KMS-11 (cell line): ENCODE measurements at regions not wholly inside any gene's neighbourhood (a gene's known extent, or its start where the extent isn't known, plus 50 kb on each side); places are given as distances from the start of the nearest gene placed in this dataset.

Experiments used
- H2AFZ ChIP-seq: fragments of 200-600 bp; sonication (generic); 2 replicates; pipeline ENCODE4 v1.6.1; 2016; ENCODE audit warnings: antibody characterized with exemption, mixed run types, low read depth
- H3K27ac ChIP-seq: fragments of 200-600 bp; sonication (generic); 2 replicates; pipeline ENCODE4 v1.6.1; 2016; ENCODE audit warnings: mild to moderate bottlenecking, mixed run types
- H3K27me3 ChIP-seq: fragments of 200-600 bp; sonication (generic); 2 replicates; pipeline ENCODE4 v1.6.1; 2017; ENCODE audit warnings: mild to moderate bottlenecking, low read depth, mixed run types, moderate library complexity; ENCODE audit not compliant: insufficient read depth
- H3K36me3 ChIP-seq: fragments of 200-600 bp; sonication (generic); 2 replicates; pipeline ENCODE4 v1.6.1; 2017; ENCODE audit warnings: mild to moderate bottlenecking, mixed run types; ENCODE audit not compliant: insufficient read depth
- H3K4me1 ChIP-seq: fragments of 200-600 bp; sonication (generic); 2 replicates; pipeline ENCODE4 v1.6.1; 2016; ENCODE audit warnings: mild to moderate bottlenecking, low read depth, mixed run types; ENCODE audit not compliant: poor library complexity, severe bottlenecking
- H3K4me2 ChIP-seq: fragments of 200-600 bp; sonication (generic); 2 replicates; pipeline ENCODE4 v1.7.0; 2016; ENCODE audit warnings: mild to moderate bottlenecking, mixed run types
- H3K4me3 ChIP-seq: fragments of 200-600 bp; sonication (generic); IDR thresholded peaks from 2 replicates; pipeline ENCODE4 v1.6.1; 2017; ENCODE audit warnings: low read depth, low read length, mixed read lengths; ENCODE audit not compliant: insufficient read depth
- H3K79me2 ChIP-seq: fragments of 200-600 bp; sonication (generic); 2 replicates; pipeline ENCODE4 v1.6.1; 2016; ENCODE audit warnings: low read depth, mixed run types; ENCODE audit not compliant: insufficient read depth
- H3K9ac ChIP-seq: fragments of 200-600 bp; sonication (generic); 2 replicates; pipeline ENCODE4 v1.6.1; 2016; ENCODE audit warnings: mild to moderate bottlenecking, mixed run types
- H4K20me1 ChIP-seq: fragments of 200-600 bp; sonication (generic); 2 replicates; pipeline ENCODE4 v1.6.1; 2016; ENCODE audit warnings: mild to moderate bottlenecking, mixed run types; ENCODE audit not compliant: insufficient read depth
- TF ChIP-seq, protein P1 (sequence below): fragments of 200-600 bp; sonication (generic); conservative IDR thresholded peaks from 2 replicates; pipeline ENCODE4 v1.6.1; 2017; ENCODE audit warnings: low read depth, mild to moderate bottlenecking, antibody characterized with exemption, low read length, moderate library complexity, mixed read lengths

DNA sequence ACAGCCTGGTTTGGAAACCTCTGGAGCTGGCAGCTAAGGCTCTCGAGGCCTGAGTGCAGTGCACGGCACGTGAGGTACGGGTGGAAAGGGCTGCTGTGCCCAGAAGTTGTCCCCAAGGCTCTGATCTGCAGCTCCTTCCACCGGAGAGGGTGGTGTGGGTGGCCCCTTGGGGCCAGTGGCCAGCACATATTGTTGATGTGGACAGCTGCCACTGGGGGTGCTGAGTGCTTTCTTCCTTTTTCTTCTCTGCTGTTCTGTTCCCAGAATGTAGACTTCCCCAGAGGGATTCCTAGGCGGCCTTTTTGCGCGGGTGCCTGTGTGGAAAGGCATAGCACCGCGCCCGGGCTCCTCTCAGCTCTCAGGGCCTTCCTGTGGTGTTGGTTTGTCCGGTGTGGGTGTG lies 1476.5 kb downstream of the TBC1D22A start:
- Histone ChIP-seq H3K36me3 (no peaks in the 10 kb centered on the region), H3K27me3 (no peaks in the 10 kb centered on the region), H4K20me1 (no peaks in the 10 kb centered on the region), H3K9ac (no peak overlapping the region), H2AFZ (no peak overlapping the region), H3K4me2 (no peak overlapping the region), H3K79me2 (no peaks in the 10 kb centered on the region), H3K4me3 (no peak overlapping the region), H3K27ac (no peak overlapping the region), H3K4me1 (no peaks in the 10 kb centered on the region)
- TF ChIP-seq, protein P1, sequence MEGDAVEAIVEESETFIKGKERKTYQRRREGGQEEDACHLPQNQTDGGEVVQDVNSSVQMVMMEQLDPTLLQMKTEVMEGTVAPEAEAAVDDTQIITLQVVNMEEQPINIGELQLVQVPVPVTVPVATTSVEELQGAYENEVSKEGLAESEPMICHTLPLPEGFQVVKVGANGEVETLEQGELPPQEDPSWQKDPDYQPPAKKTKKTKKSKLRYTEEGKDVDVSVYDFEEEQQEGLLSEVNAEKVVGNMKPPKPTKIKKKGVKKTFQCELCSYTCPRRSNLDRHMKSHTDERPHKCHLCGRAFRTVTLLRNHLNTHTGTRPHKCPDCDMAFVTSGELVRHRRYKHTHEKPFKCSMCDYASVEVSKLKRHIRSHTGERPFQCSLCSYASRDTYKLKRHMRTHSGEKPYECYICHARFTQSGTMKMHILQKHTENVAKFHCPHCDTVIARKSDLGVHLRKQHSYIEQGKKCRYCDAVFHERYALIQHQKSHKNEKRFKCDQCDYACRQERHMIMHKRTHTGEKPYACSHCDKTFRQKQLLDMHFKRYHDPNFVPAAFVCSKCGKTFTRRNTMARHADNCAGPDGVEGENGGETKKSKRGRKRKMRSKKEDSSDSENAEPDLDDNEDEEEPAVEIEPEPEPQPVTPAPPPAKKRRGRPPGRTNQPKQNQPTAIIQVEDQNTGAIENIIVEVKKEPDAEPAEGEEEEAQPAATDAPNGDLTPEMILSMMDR, result no peak

DNA sequence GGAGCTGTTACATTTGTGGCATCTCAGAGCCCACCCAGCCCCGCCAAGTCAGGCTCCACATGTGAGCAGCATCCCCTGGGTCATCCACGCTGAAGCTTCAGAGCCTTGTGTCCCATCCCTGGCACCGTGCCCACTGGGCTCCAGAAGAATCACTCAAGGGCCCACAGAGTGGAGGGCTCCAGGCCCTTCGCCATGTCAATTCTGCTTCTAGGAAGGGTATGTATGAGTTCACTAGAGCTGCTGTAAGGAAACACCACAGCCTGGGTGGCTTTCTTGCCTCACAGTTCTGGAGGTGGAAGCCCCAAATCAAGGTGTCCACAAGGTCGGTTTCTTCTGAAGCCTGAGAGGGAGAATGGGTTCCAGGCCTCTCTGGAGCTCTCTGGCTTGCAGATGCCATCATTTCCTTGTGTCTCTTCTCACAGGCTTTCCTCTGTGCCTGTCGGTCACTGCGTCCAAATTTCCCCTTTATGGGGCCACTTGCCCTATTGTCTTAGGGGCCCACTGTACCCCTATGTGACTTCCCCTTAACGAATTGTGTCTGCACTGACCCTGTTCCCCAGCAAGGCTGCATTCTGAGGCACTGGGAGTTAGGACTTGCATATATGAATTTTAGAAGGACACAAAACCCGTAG lies 1476.0 kb downstream of the TBC1D22A start:
- Histone ChIP-seq H3K79me2 (no peaks in the 10 kb centered on the region), H3K9ac (no peak overlapping the region), H2AFZ (no peak overlapping the region), H3K4me2 (no peak overlapping the region), H3K27ac (no peak overlapping the region), H3K4me3 (no peak overlapping the region), H4K20me1 (no peaks in the 10 kb centered on the region), H3K4me1 (no peaks in the 10 kb centered on the region), H3K36me3 (no peaks in the 10 kb centered on the region), H3K27me3 (no peaks in the 10 kb centered on the region)
- TF ChIP-seq, protein P1, result no peak

DNA sequence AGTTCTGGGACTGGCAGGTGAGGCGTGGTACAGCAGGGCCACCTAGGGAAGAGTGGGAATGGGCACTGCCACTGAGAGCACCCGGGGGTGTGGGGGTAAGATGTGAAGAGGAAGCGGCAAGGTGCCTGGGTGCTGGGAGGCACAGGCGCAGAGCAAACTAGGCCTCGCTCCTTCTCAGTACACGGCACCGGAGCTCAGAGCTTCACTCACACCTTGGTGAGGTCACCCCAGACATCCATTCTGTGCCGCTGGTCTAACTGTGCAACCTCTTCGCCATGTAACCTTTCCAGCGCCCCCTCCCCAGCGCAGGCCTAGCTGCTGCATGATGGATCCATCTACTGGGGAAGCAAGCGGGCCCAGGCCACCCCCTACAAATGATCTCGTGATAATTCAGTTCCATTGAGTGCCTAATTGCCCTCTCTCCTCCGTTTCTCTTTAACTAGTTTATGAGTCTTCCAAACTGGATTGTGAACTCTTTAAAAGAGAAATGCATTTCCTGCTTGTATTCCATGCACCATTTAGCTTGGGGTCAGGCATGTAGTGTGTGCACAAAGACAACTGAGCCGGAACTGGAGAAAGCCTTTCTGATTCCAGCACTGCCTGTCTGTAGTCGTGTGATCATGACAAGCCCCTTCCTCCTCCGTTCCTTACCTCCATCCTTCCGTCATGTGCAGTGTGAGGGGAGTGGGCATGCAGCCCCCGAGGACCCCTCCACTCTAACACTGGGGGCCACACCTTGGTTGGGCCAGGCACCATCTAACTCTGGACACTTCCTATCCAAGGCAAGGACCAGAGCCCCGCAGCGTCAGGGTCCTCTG lies 1475.2 kb downstream of the TBC1D22A start:
- TF ChIP-seq, protein P1, result no peak
- Histone ChIP-seq H2AFZ (no peak overlapping the region), H3K9ac (no peak overlapping the region), H3K36me3 (no peaks in the 10 kb centered on the region), H3K4me3 (no peak overlapping the region), H3K27ac (no peak overlapping the region), H4K20me1 (no peaks in the 10 kb centered on the region), H3K4me2 (no peak overlapping the region), H3K79me2 (no peaks in the 10 kb centered on the region), H3K27me3 (no peaks in the 10 kb centered on the region), H3K4me1 (no peaks in the 10 kb centered on the region)

DNA sequence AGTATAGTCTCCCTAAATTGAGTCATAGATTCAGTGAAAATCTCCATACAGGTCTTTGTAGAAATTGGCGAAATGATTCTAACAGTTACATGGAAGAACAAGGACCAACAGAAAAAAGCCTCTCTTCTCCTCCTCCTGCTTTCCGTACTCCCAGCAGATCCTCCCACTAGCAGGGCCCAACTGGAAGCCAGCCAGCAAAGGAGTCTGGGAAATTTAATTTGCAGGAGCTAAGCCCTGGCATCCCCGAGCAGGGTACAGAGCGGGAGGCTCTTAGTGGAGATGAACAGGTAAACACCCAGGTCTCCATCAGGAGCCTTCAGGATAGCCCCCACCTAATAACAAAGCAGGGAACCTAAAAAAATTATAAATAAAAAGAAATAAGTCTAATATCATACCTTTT lies 1473.8 kb downstream of the TBC1D22A start:
- H3K9ac ChIP-seq, result no peak overlapping the region
- TF ChIP-seq, protein P1, result no peak
- no peaks in the 10 kb centered on the region for H3K27me3 ChIP-seq
- no peaks in the 10 kb centered on the region for H4K20me1 ChIP-seq
- no peak overlapping the region for H3K4me2 ChIP-seq
- H3K27ac ChIP-seq, result no peak overlapping the region
- no peak overlapping the region for H3K4me3 ChIP-seq
- no peaks in the 10 kb centered on the region for H3K4me1 ChIP-seq
- no peak overlapping the region for H2AFZ ChIP-seq
- H3K36me3 ChIP-seq, result no peaks in the 10 kb centered on the region
- H3K79me2 ChIP-seq, result no peaks in the 10 kb centered on the region
